ENCODE measurements at regions not wholly inside any gene's neighbourhood (a gene's known extent, or its start where the extent isn't known, plus 50 kb on each side); places are given as distances from the start of the nearest gene placed in this dataset.

DNA sequence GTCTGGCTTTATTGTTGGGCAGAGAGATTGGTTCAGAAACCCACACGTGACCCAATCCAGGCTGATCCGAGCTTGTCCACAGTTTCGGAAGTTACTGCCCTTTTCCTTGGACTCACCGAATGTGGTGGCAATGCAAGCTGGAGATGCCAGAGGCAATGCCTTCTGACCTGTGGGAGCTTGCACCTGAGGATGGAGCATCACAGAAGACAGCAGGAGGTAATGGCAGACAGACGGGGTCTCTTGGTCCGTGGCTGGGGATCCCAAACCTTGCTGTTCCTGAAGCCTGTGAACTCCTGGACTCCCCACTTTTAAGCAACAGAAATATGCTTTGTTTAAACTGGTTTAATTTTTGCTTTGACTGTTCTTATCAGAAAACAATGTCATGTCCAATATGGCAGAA lies 265.2 kb upstream of the IRX1 start:
- H2AFZ ChIP-seq (ENCODE audit: insufficient read depth, low read depth, low read length, poor library complexity, severe bottlenecking), result no peak overlapping the region

GRCh38 chr5:3329427-3329826 lies 266.2 kb upstream of the IRX1 start:
- H3K9me3 ChIP-seq (ENCODE audit: control extremely low read depth in 1 of 3, control insufficient read depth in 2 of 3, insufficient read depth in 1 of 3, low read length in 2 of 3), result peaks cover 0 to 55% (median 0%) of the 10 kb centered on the region in 3 donors
- CTCF ChIA-PET, result no interaction called here
- H3K27me3 ChIP-seq (replicated peaks in 1 of 4; ENCODE audit: control extremely low read depth in 1 of 4, control insufficient read depth in 3 of 4, insufficient read depth in 4 of 4, low read length in 3 of 4), result no peaks in the 10 kb centered on the region
- H3K27ac Mint-ChIP-seq, result no peak overlapping the region
- no peaks in the 10 kb centered on the region for H3K4me1 ChIP-seq (ENCODE audit: control insufficient read depth in 2 of 2, insufficient read depth in 2 of 2, low read length in 2 of 2)
- no peaks in the 10 kb centered on the region for H4K20me1 ChIP-seq (ENCODE audit: control insufficient read depth, insufficient read depth, low read length, poor library complexity, severe bottlenecking)
- H2AFZ ChIP-seq (ENCODE audit: insufficient read depth, low read depth, low read length, poor library complexity, severe bottlenecking), result no peak overlapping the region
- DNase-seq (no peak), ATAC-seq (ENCODE audit: low read depth) (no peak)
- WGBS (ENCODE audit: insufficient coverage), result 73% methylated on average over 4 of the region's 4 CpGs
- H3K79me2 ChIP-seq (ENCODE audit: control insufficient read depth, insufficient read depth, low read length), result no peaks in the 10 kb centered on the region
- H3K36me3 ChIP-seq (replicated peaks in 1 of 2; ENCODE audit: control extremely low read depth in 1 of 2, control insufficient read depth in 1 of 2, extremely low read depth in 1 of 2, insufficient read depth in 2 of 2, low read length in 1 of 2), result no peaks in the 10 kb centered on the region
- no peak overlapping the region for H3K27ac ChIP-seq (ENCODE audit: low read length in 2 of 2)
- intact Hi-C loops (cut with micrococcal nuclease), result no loop called here
- H3K4me1 Mint-ChIP-seq, result no peaks in the 10 kb centered on the region
- H3K4me2 ChIP-seq (replicated peaks; ENCODE audit: low read depth, low read length, poor library complexity, severe bottlenecking), result no peak overlapping the region
- peaks cover 2% of the 10 kb centered on the region for H3K9me3 Mint-ChIP-seq (ENCODE audit: insufficient read depth)
- no peak overlapping the region for H3K4me3 Mint-ChIP-seq
- H3K27me3 Mint-ChIP-seq, result no peaks in the 10 kb centered on the region
- POLR2A ChIA-PET, result no interaction called here
- no peak overlapping the region for H3K4me3 ChIP-seq (ENCODE audit: control extremely low read depth in 1 of 5, extremely low read depth in 1 of 5, insufficient read depth in 1 of 5, low read depth in 2 of 5, low read length in 4 of 5)
- TF ChIP-seq EZH2 (IDR thresholded peaks at IDR 0.05; ENCODE audit: borderline replicate concordance, insufficient read depth, low read depth, low read length, poor library complexity, severe bottlenecking), result no peak
- no peak for TF ChIP-seq CTCF (IDR thresholded peaks at IDR 0.05)
- no peak overlapping the region for H3K9ac ChIP-seq (ENCODE audit: low read length)

More for the DNA sequence above, 265.2 kb upstream of the IRX1 start:
- ChIA-PET POLR2A (no interaction called here), CTCF (no interaction called here)
- Histone ChIP-seq H3K36me3 (replicated peaks in 1 of 2; ENCODE audit: control extremely low read depth in 1 of 2, control insufficient read depth in 1 of 2, extremely low read depth in 1 of 2, insufficient read depth in 2 of 2, low read length in 1 of 2) (no peaks in the 10 kb centered on the region), H4K20me1 (ENCODE audit: control insufficient read depth, insufficient read depth, low read length, poor library complexity, severe bottlenecking) (no peaks in the 10 kb centered on the region), H3K4me1 (ENCODE audit: control insufficient read depth in 2 of 2, insufficient read depth in 2 of 2, low read length in 2 of 2) (no peaks in the 10 kb centered on the region), H3K27me3 (replicated peaks in 1 of 4; ENCODE audit: control extremely low read depth in 1 of 4, control insufficient read depth in 3 of 4, insufficient read depth in 4 of 4, low read length in 3 of 4) (no peaks in the 10 kb centered on the region), H3K9me3 (ENCODE audit: control extremely low read depth in 1 of 3, control insufficient read depth in 2 of 3, insufficient read depth in 1 of 3, low read length in 2 of 3) (peaks cover 0 to 51% (median 0%) of the 10 kb centered on the region in 3 donors), H3K4me3 (ENCODE audit: control extremely low read depth in 1 of 5, extremely low read depth in 1 of 5, insufficient read depth in 1 of 5, low read depth in 2 of 5, low read length in 4 of 5) (no peak overlapping the region), H3K27ac (ENCODE audit: low read length in 2 of 2) (no peak overlapping the region), H3K4me2 (replicated peaks; ENCODE audit: low read depth, low read length, poor library complexity, severe bottlenecking) (no peak overlapping the region), H3K79me2 (ENCODE audit: control insufficient read depth, insufficient read depth, low read length) (no peaks in the 10 kb centered on the region), H3K9ac (ENCODE audit: low read length) (no peak overlapping the region)
- ATAC-seq (ENCODE audit: low read depth) (no peak), DNase-seq (no peak)
- H3K9me3 Mint-ChIP-seq (ENCODE audit: insufficient read depth), result peaks cover 2% of the 10 kb centered on the region
- no peak overlapping the region for H3K4me3 Mint-ChIP-seq
- no peaks in the 10 kb centered on the region for H3K27me3 Mint-ChIP-seq
- H3K27ac Mint-ChIP-seq, result no peak overlapping the region
- no peaks in the 10 kb centered on the region for H3K4me1 Mint-ChIP-seq
- 93% methylated on average over 5 of the region's 6 CpGs for WGBS (ENCODE audit: insufficient coverage)
- intact Hi-C loops (cut with micrococcal nuclease), result no loop called here
- no peak for TF ChIP-seq CTCF (IDR thresholded peaks at IDR 0.05)
- no peak for TF ChIP-seq EZH2 (IDR thresholded peaks at IDR 0.05; ENCODE audit: borderline replicate concordance, insufficient read depth, low read depth, low read length, poor library complexity, severe bottlenecking)
